CD4-positive, alpha-beta T cell treated with Interleukin-15 for 1 hour (primary cell): ENCODE measurements at regions not wholly inside any gene's neighbourhood (a gene's known extent, or its start where the extent isn't known, plus 50 kb on each side); places are given as distances from the start of the nearest gene placed in this dataset.
"Not testable (repeated sequence)": the region's sequence is repeated elsewhere in the genome, so short reads cannot be mapped to it uniquely, and the experiment has no call there.

Source experiments
- DNase-seq: peaks from one replicate; pipeline ENCODE4 v3.0.0-alpha.2; 2020

- DNase-seq, result no peak
These were observed 243.0 kb upstream of the PROX1 start for GRCh38 chr1:213744780-213745179.

- no peak for DNase-seq
These were observed 242.3 kb upstream of the PROX1 start for GRCh38 chr1:213745451-213745850.

- DNase-seq, result no peak
These were observed 238.2 kb upstream of the PROX1 start for GRCh38 chr1:213749558-213749957.

GRCh38 chr1:213750231-213751063, 237.3 kb upstream of the PROX1 start:
- no peak for DNase-seq

- no peak for DNase-seq
These were observed 236.7 kb upstream of the PROX1 start for GRCh38 chr1:213751064-213751397.

GRCh38 chr1:213759359-213760181, 228.2 kb upstream of the PROX1 start:
- no peak for DNase-seq

- DNase-seq, result peak; percentile 28
These were observed 225.8 kb upstream of the PROX1 start for GRCh38 chr1:213761845-213762407.

- DNase-seq, result no peak
These were observed 220.1 kb upstream of the PROX1 start for GRCh38 chr1:213767683-213768082.

- DNase-seq, result no peak
These were observed 215.4 kb upstream of the PROX1 start for GRCh38 chr1:213772128-213773063.

GRCh38 chr1:213773975-213774374, 213.8 kb upstream of the PROX1 start:
- no peak for DNase-seq

GRCh38 chr1:213776969-213777368, 210.8 kb upstream of the PROX1 start:
- no peak for DNase-seq

GRCh38 chr1:213779228-213779627, 208.5 kb upstream of the PROX1 start:
- no peak for DNase-seq

GRCh38 chr1:213782941-213783672, 204.7 kb upstream of the PROX1 start:
- no peak for DNase-seq

- DNase-seq, result no peak
These were observed 203.9 kb upstream of the PROX1 start for GRCh38 chr1:213783893-213784292.

- DNase-seq, result no peak
These were observed 201.1 kb upstream of the PROX1 start for GRCh38 chr1:213786683-213787082.

- DNase-seq, result no peak
These were observed 197.2 kb upstream of the PROX1 start for GRCh38 chr1:213790565-213790964.

GRCh38 chr1:213793482-213794067, 194.2 kb upstream of the PROX1 start:
- DNase-seq, result no peak

GRCh38 chr1:213796525-213796924, 191.2 kb upstream of the PROX1 start:
- no peak for DNase-seq

GRCh38 chr1:213808288-213808687, 179.5 kb upstream of the PROX1 start:
- DNase-seq, result not testable (repeated sequence)

- DNase-seq, result no peak
These were observed 170.6 kb upstream of the PROX1 start for GRCh38 chr1:213817156-213817555.

GRCh38 chr1:213820362-213821149, 167.2 kb upstream of the PROX1 start:
- no peak for DNase-seq
